SKM-1 treated with dmso at 0.1 percent for 144 hours (cell line): ENCODE measurements at regions not wholly inside any gene's neighbourhood (a gene's known extent, or its start where the extent isn't known, plus 50 kb on each side); places are given as distances from the start of the nearest gene placed in this dataset.
"Not testable (repeated sequence)": the region's sequence is repeated elsewhere in the genome, so short reads cannot be mapped to it uniquely, and the experiment has no call there.

ENCODE experiments used
- DNase-seq: peaks from one replicate; lab custom pipeline; 2025; ENCODE audit not compliant: unreplicated experiment; lab: John Stamatoyannopoulos, UW

DNA sequence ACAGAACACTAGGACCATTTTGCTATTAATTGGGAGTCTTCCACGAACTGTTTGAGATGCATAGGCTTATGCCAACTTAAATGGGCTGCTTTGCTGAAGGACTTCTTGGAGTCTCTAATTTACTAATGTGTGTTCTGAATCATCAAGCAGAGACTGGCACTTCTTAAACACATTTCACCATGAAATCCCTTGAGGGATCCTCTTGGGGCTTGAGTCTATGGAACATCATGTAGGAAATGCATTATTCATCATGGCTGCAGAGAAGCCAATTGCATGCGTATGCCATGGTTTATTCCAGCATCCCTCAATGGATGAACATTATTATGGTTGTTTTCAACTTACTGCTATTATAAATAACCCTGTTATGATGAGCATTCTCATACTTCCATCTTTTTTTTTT is 73.4 kb downstream of the FGD2 start:
- no peak for DNase-seq

- no peak for DNase-seq
Measured at GRCh38 chr6:37081042-37081607, 75.7 kb downstream of the FGD2 start.

DNA sequence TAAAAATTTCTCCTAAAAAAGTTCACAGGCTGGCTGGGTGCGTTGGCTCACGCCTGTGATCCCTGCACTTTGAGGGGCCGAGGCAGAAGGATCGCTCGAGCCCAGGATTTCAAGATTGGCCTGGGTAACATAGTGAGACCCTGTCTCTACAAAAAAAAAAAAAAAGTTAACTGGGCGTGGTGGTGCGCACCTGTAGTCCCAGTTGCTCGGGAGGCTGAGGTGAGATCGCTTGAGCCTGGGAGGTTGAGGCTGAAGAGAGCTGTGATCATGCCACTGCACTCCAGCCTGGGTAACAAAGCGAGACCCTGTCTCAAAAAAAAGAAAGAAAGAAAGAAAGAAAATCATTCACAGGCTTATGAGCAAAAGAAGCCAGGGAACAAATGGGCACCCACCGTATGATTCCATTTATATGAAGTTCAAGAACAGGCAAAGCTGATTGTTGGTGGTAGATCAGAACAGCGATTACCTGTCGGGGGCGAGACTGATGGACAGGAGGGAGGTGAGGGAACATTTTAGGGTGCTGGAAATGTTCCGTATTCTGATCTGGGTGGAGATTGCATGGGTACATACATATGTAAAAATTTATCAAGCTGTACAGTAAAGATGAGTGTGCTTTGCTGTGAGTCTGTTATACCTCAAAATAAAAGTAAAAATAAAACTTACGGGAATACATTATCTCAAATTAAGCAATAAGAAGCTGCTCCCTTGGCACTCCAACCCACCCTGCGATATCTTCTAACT is 77.1 kb downstream of the FGD2 start:
- no peak for DNase-seq

- DNase-seq: peak; percentile 98
Measured at GRCh38 chr6:37083243-37084138, 78.0 kb downstream of the FGD2 start.

DNA sequence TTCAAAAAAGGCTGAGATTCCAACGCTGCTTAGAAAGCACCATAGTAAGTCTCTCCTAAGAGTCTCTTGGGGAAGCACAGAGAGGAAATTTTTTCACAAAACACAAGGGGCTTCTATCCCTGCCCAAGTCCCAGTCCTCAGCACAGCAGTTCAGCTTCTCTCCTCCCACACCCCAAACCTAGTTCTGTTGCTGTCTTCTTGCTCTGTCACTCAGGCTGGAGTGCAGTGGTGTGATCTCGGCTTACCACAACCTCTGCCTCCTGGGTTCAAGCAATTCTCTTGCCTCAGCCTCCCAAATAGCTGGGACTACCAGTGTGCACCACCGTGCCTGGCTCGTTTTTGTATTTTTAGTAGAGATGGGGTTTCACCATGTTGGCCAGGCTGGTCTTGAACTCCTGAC is 79.2 kb downstream of the FGD2 start:
- DNase-seq: not testable (repeated sequence)

- DNase-seq: no peak
Measured at GRCh38 chr6:37085198-37085597, 79.7 kb downstream of the FGD2 start.

- DNase-seq: no peak
Measured at GRCh38 chr6:37088897-37089296, 81.1 kb upstream of the PIM1 start.

DNA sequence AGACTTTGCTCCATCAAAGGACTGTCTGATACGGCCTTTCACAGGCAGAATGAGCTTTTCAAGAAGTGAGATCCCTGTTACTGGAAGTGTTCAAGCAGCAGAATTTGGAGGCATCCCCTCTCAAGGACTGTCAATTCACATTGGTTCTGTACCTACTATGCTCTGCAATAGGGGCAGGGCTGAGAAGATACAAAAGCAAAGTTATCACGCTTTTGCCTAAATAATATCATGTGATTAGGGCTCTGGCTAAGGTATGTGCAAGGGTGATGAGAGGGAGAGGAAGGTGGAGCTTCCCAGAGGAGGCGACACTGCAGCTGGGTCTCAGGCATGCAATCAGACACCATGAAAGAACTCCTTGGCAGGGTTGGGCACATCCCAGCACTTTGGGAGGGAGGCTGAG is 80.2 kb upstream of the PIM1 start:
- no peak for DNase-seq

GRCh38 chr6:37091104-37091503 is 78.8 kb upstream of the PIM1 start:
- DNase-seq: not testable (repeated sequence)

- not testable (repeated sequence) for DNase-seq
Measured at GRCh38 chr6:37091586-37091985, 78.4 kb upstream of the PIM1 start.

GRCh38 chr6:37092923-37093727 is 76.8 kb upstream of the PIM1 start:
- DNase-seq: no peak

- no peak for DNase-seq
Measured at GRCh38 chr6:37093728-37094069, 76.3 kb upstream of the PIM1 start.

GRCh38 chr6:37095997-37096396 is 74.0 kb upstream of the PIM1 start:
- no peak for DNase-seq

DNA sequence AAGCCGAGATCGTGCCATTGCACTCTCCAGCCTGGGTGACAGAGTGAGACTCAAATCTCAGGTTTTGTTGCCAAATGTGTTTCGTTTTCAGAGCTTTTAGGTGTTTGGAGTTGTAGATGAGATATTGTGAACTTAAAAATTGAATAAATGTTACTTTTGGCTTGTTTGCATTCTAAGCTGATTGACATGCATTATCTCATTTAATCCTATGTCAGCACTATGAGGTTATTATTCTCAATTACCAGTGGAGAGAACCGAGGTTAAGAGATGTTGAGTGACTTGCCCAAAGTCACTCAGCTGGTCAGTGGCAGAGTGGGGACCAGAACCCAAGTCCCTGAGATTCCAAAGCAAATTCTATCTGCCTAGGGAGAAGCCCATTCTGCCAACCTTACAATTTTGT is 72.6 kb upstream of the PIM1 start:
- DNase-seq: no peak

DNA sequence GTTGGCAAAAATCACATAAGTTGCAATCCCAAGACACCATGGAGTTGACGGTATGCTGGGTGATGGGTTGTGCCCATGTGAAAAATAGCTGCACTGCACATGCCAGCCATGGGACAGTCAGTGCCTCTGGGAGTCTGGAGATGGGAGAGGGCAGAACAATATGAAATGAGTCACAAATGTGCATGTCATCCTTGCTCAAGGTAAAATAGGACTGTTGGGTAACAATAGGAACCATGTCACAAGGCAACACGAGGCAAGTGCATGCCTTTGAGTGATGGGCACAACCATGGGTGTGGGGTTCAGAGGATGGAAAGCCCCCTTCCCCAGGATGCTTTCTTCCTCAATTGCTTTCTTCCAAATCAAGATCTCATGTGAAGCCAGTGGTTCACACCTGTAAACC is 70.5 kb upstream of the PIM1 start:
- no peak for DNase-seq

DNA sequence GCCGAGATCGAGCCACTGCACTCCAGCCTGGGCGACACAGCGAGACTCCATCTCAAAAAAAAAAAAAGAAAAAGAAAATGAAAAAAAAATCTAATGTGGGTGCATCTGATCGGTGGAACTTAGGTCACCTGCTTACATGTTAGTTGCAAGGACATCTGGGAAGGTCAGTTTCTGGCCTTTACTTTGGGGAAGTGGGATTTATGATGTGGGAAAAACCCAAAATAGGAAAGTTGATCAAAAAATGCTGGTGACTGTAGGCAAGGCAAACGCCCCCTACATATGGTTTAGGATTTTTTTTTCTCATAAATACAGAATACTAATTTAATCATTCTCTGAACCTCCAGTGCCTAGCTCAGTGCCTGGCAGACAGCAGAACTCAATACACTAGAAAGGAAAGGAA is 69.2 kb upstream of the PIM1 start:
- no peak for DNase-seq

GRCh38 chr6:37101991-37102298 is 68.0 kb upstream of the PIM1 start:
- no peak for DNase-seq

DNA sequence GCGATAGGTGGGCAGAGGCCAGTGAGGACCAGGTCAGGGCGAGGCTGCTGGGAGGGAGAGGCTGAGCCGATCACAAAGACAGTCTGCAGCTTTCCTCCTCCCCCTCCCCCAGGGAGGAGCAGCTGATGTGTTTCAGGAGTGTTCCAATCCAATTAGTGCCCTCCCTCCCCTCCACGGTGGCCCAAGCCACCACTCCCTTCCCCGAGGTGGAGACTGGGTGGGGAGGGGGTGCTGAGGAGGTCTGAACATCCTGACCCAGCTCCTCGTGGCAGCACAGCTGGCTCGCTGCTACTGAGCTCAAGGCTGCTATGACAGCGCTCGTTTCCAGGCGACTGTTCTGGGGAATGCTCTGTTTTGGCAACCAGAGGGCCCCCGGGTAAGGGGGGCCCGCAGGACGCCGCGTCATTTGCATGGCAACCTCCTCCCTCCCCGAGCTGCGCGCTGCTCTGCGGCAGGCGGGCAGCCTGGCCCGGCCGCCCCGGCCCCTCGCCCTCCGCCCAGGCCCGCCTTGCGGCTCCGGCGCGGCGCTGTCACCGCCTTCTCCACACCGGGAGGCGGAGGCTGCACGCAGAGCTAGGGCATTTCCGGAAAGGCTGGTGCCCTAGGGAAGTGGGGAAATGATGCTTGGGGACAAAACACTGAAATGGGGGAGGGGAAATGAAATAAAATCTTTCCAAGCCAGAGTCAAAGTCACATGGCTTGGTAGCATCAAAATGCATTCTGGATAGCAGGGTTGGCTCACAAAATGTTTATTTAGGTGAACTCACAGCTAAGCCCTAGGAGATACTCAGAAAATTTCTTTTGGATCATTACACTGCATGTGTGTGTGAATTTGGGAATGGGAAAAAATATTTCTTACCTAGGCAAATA is 67.4 kb upstream of the PIM1 start:
- peak; percentile 67 for DNase-seq

GRCh38 chr6:37103169-37104039 is 66.5 kb upstream of the PIM1 start:
- no peak for DNase-seq

DNA sequence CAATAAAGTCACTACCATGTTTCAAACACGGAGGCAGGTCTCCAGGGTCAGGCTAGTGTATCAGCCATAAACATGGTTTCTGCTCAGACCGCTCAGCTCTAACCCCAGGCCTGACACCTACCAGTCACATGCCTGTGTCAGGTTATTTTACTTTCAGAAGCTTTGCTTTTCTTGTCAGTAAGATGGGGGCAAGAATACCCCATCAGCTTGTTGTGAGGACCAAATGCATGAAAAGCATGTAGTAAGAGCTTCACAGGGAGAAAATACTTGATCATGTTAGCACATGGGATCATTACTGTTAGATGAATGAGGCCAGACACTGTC is 65.2 kb upstream of the PIM1 start:
- DNase-seq: no peak
